Neural progenitor cell (in vitro differentiated cells): ENCODE measurements at regions not wholly inside any gene's neighbourhood (a gene's known extent, or its start where the extent isn't known, plus 50 kb on each side); places are given as distances from the start of the nearest gene placed in this dataset.

Experiments
- CTCF ChIP-seq: fragments of 200-600 bp; sonication (generic); IDR thresholded peaks from 2 replicates; pipeline ENCODE4 v1.5.1; 2017; ENCODE audit warnings: antibody characterized with exemption, mild to moderate bottlenecking
- EZH2 ChIP-seq: fragments of 200-600 bp; sonication (generic); IDR thresholded peaks from 2 replicates; pipeline ENCODE4 v1.6.1; 2017; ENCODE audit warnings: antibody characterized with exemption, mild to moderate bottlenecking, moderate library complexity
- EZH2phosphoT487 ChIP-seq: fragments of 200-600 bp; sonication (generic); IDR thresholded peaks from 2 replicates; pipeline ENCODE4 v1.6.1; 2017; ENCODE audit warnings: antibody characterized with exemption

GRCh38 chr1:209354840-209355165 is 228.7 kb upstream of the CAMK1G start:
- TF ChIP-seq EZH2phosphoT487: no peak
- no peak for TF ChIP-seq CTCF
- no peak for TF ChIP-seq EZH2
